Esophagus muscularis mucosa (tissue), 3 donors: ENCODE measurements at regions not wholly inside any gene's neighbourhood (a gene's known extent, or its start where the extent isn't known, plus 50 kb on each side); places are given as distances from the start of the nearest gene placed in this dataset.

Experiments used
- CTCF ChIP-seq, 3 experiments: fragments of 200-600 bp in 2 of 3; fragments of 450-650 bp in 1 of 3; sonication (generic) in 2 of 3; IDR thresholded peaks; one replicate each; pipeline ENCODE4 v1.5.1; 2017 to 2019; ENCODE audit warnings: antibody characterized with exemption in 3 of 3, mild to moderate bottlenecking in 2 of 3, moderate library complexity in 1 of 3
- POLR2A ChIP-seq: fragments of 450-650 bp; IDR thresholded peaks from one replicate; pipeline ENCODE4 v1.6.1; 2017; ENCODE audit warnings: antibody characterized with exemption, moderate library complexity, mild to moderate bottlenecking, low read depth

- no peak for TF ChIP-seq CTCF (IDR thresholded peaks at IDR 0.05)
- no peak for TF ChIP-seq POLR2A
Measured at GRCh38 chr14:22176957-22177356, 412.1 kb downstream of the DAD1 start.
